Germinal center (tissue), 1 donor: ENCODE measurements at regions not wholly inside any gene's neighbourhood (a gene's known extent, or its start where the extent isn't known, plus 50 kb on each side); places are given as distances from the start of the nearest gene placed in this dataset.

Source experiments
- DNase-seq: peaks from one replicate; pipeline ENCODE4 v3.0.0; 2012; ENCODE audit warnings: mixed read lengths, low spot score

GRCh38 chr7:36802459-36803135, 78.3 kb upstream of the AOAH start:
- DNase-seq: no peak

- DNase-seq: no peak
These were observed 72.7 kb upstream of the AOAH start for GRCh38 chr7:36796850-36797536.

- no peak for DNase-seq
These were observed 71.2 kb upstream of the AOAH start for GRCh38 chr7:36795451-36796021.

- no peak for DNase-seq
These were observed 70.4 kb upstream of the AOAH start for GRCh38 chr7:36794689-36795088.

- DNase-seq: no peak
These were observed 68.1 kb upstream of the AOAH start for GRCh38 chr7:36792421-36792820.

- no peak for DNase-seq
These were observed 66.1 kb upstream of the AOAH start for GRCh38 chr7:36790311-36790787.

- no peak for DNase-seq
These were observed 64.7 kb upstream of the AOAH start for GRCh38 chr7:36788825-36789470.

GRCh38 chr7:36787933-36788378, 63.7 kb upstream of the AOAH start:
- no peak for DNase-seq

GRCh38 chr7:36784991-36785940, 61.0 kb upstream of the AOAH start:
- DNase-seq: peak; percentile 19

GRCh38 chr7:36781011-36781738, 56.9 kb upstream of the AOAH start:
- no peak for DNase-seq

- no peak for DNase-seq
These were observed 53.6 kb upstream of the AOAH start for GRCh38 chr7:36777855-36778254.

GRCh38 chr7:36777062-36777461, 52.8 kb upstream of the AOAH start:
- no peak for DNase-seq

GRCh38 chr7:36775676-36776075, 51.4 kb upstream of the AOAH start:
- DNase-seq: no peak

GRCh38 chr7:36775061-36775620, 50.8 kb upstream of the AOAH start:
- DNase-seq: no peak
